Activated naive CD8-positive, alpha-beta T cell treated with anti-CD3 and anti-CD28 coated beads, Interleukin-2, amount 10 ng/mL, durations not matched to agents 7 days and 5 days (primary cell): ENCODE measurements at regions not wholly inside any gene's neighbourhood (a gene's known extent, or its start where the extent isn't known, plus 50 kb on each side); places are given as distances from the start of the nearest gene placed in this dataset.
"Not testable (repeated sequence)": the region's sequence is repeated elsewhere in the genome, so short reads cannot be mapped to it uniquely, and the experiment has no call there.

Experiments
- ATAC-seq: fragments of 150-1000 bp; cut with Tn5 transposase; one replicate; pipeline ENCODE4 v1.10.0; 2021; ENCODE audit warnings: low read depth, moderate library complexity
- POLR2A ChIA-PET: fragments of 350-600 bp; sonication (Branson Sonifier 250); formaldehyde crosslinking; loops from one replicate; lab custom pipeline; 2021; ENCODE audit warnings: antibody characterized with exemption; lab: Charles Lee
- DNase-seq: peaks from one replicate; pipeline ENCODE4 v3.0.0; 2021
- H3K27ac Mint-ChIP-seq: one replicate; pipeline ENCODE4 v1.8.0; 2022; ENCODE audit warnings: mild to moderate bottlenecking, mixed read lengths
- H3K27me3 Mint-ChIP-seq: one replicate; pipeline ENCODE4 v1.8.0; 2022; ENCODE audit warnings: mild to moderate bottlenecking, moderate library complexity, mixed read lengths
- H3K36me3 Mint-ChIP-seq: one replicate; pipeline ENCODE4 v1.8.0; 2021; ENCODE audit warnings: mild to moderate bottlenecking, mixed read lengths
- H3K4me1 Mint-ChIP-seq: one replicate; pipeline ENCODE4 v1.8.0; 2021; ENCODE audit warnings: mixed read lengths
- H3K4me3 Mint-ChIP-seq: one replicate; pipeline ENCODE4 v1.8.0; 2022; ENCODE audit warnings: mild to moderate bottlenecking, moderate library complexity, mixed read lengths
- H3K9me3 Mint-ChIP-seq: one replicate; pipeline ENCODE4 v1.8.0; 2021; ENCODE audit warnings: mixed read lengths

- Mint-ChIP-seq H3K27ac (no peak overlapping the region), H3K4me3 (no peak overlapping the region), H3K27me3 (no peaks in the 10 kb centered on the region), H3K9me3 (no peaks in the 10 kb centered on the region), H3K36me3 (no peaks in the 10 kb centered on the region), H3K4me1 (no peaks in the 10 kb centered on the region)
- DNase-seq (no peak), ATAC-seq (no peak)
- POLR2A ChIA-PET, result no interaction called here
Observed at GRCh38 chr12:131380220-131380964, 330.5 kb upstream of the SFSWAP start.

- POLR2A ChIA-PET, result no interaction called here
- DNase-seq (no peak), ATAC-seq (no peak)
- no peaks in the 10 kb centered on the region for H3K9me3 Mint-ChIP-seq
- no peaks in the 10 kb centered on the region for H3K36me3 Mint-ChIP-seq
- H3K4me3 Mint-ChIP-seq, result no peak overlapping the region
- no peaks in the 10 kb centered on the region for H3K27me3 Mint-ChIP-seq
- H3K4me1 Mint-ChIP-seq, result no peaks in the 10 kb centered on the region
- H3K27ac Mint-ChIP-seq, result no peak overlapping the region
Observed at GRCh38 chr12:131380965-131381705, 329.8 kb upstream of the SFSWAP start.

DNA sequence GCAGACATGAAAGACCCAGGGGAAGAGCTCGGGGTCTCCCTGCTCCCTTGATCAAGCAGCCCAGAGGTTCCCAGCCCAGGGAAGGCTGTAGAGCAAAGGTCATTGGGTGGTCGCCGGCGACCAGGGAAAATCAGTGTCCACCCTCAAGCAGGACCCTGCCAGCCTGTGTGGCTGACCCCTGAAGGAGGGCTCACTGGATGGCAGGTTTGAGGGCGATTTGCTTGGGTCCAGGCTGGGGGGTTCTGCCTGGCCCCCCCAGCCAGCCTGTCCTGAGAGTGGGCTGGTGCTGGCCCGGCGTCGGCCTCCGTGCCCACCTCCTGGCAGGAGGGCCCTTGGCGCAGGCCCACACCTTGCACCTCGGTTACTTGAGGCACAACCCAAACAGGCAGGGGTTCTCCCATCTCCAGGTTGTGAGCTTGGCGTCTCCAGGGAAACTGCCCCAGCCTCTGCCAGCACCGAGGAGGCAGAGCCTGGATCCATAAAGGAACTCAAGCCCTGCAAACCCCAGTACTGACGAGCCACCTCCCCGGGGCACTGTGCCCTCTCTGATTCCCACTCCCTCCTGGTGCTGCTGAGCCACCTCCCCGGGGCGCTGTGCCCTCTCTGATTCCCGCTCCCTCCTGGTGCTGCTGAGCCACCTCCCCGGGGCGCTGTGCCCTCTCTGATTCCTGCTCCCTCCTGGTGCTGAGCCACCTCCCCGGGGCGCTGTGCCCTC is 329.0 kb upstream of the SFSWAP start:
- Mint-ChIP-seq H3K4me3 (no peak overlapping the region), H3K27ac (no peak overlapping the region), H3K27me3 (no peaks in the 10 kb centered on the region), H3K36me3 (no peaks in the 10 kb centered on the region), H3K9me3 (no peaks in the 10 kb centered on the region), H3K4me1 (no peaks in the 10 kb centered on the region)
- POLR2A ChIA-PET, result no interaction called here
- ATAC-seq, result no peak
- no peak for DNase-seq

DNA sequence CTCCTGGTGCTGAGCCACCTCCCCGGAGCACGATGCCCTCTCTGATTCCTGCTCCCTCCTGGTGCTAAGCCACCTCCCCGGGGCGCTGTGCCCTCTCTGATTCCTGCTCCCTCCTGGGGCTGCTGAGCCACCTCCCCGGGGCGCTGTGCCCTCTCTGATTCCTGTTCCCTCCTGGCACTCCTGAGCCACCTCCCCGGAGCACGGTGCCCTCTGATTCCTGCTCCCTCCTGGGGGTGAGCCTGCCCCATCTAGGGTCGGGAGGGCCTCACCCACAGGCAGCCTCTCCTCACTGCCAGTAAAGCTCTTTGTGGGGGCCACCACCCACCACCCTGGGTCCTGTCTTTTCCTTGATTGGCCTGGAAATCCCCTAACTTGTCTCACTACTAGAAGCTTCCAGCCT is 327.6 kb upstream of the SFSWAP start:
- H3K27me3 Mint-ChIP-seq, result no peaks in the 10 kb centered on the region
- no peak overlapping the region for H3K4me3 Mint-ChIP-seq
- no peaks in the 10 kb centered on the region for H3K4me1 Mint-ChIP-seq
- H3K36me3 Mint-ChIP-seq, result no peaks in the 10 kb centered on the region
- ATAC-seq, result no peak
- DNase-seq, result no peak
- POLR2A ChIA-PET, result no interaction called here
- no peak overlapping the region for H3K27ac Mint-ChIP-seq
- no peaks in the 10 kb centered on the region for H3K9me3 Mint-ChIP-seq

GRCh38 chr12:131383741-131384543 is 326.9 kb upstream of the SFSWAP start:
- ATAC-seq, result no peak
- no peaks in the 10 kb centered on the region for H3K36me3 Mint-ChIP-seq
- no peaks in the 10 kb centered on the region for H3K27me3 Mint-ChIP-seq
- no peak for DNase-seq
- no peaks in the 10 kb centered on the region for H3K9me3 Mint-ChIP-seq
- no peak overlapping the region for H3K4me3 Mint-ChIP-seq
- POLR2A ChIA-PET, result no interaction called here
- H3K4me1 Mint-ChIP-seq, result no peaks in the 10 kb centered on the region
- H3K27ac Mint-ChIP-seq, result no peak overlapping the region

DNA sequence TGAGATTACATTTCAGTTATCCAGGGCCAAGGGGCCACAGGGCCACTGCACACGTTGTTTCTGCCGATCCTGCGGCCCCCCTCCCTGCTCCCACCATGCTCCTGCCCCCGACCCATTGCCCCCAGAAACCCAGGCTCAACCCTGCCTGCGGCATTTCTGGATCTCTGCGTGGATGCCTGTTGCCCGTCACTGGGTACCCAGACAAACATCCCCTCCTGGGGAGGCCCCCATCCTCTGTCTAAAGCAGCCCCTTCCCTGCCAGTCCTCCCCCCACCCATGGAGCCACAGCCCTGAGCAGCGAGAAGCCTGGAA is 326.4 kb upstream of the SFSWAP start:
- no peaks in the 10 kb centered on the region for H3K27me3 Mint-ChIP-seq
- no peaks in the 10 kb centered on the region for H3K4me1 Mint-ChIP-seq
- POLR2A ChIA-PET, result no interaction called here
- no peaks in the 10 kb centered on the region for H3K9me3 Mint-ChIP-seq
- H3K36me3 Mint-ChIP-seq, result no peaks in the 10 kb centered on the region
- no peak overlapping the region for H3K27ac Mint-ChIP-seq
- DNase-seq (no peak), ATAC-seq (no peak)
- no peak overlapping the region for H3K4me3 Mint-ChIP-seq

GRCh38 chr12:131385313-131386166 is 325.4 kb upstream of the SFSWAP start:
- Mint-ChIP-seq H3K36me3 (no peaks in the 10 kb centered on the region), H3K27me3 (no peaks in the 10 kb centered on the region), H3K27ac (no peak overlapping the region), H3K9me3 (no peaks in the 10 kb centered on the region), H3K4me1 (no peaks in the 10 kb centered on the region), H3K4me3 (no peak overlapping the region)
- DNase-seq, result no peak
- no peak for ATAC-seq
- POLR2A ChIA-PET, result no interaction called here

GRCh38 chr12:131386167-131386521 is 324.7 kb upstream of the SFSWAP start:
- Mint-ChIP-seq H3K9me3 (no peaks in the 10 kb centered on the region), H3K4me1 (no peaks in the 10 kb centered on the region), H3K4me3 (no peak overlapping the region), H3K27ac (no peak overlapping the region), H3K36me3 (no peaks in the 10 kb centered on the region), H3K27me3 (no peaks in the 10 kb centered on the region)
- ATAC-seq, result no peak
- no peak for DNase-seq
- POLR2A ChIA-PET, result no interaction called here

DNA sequence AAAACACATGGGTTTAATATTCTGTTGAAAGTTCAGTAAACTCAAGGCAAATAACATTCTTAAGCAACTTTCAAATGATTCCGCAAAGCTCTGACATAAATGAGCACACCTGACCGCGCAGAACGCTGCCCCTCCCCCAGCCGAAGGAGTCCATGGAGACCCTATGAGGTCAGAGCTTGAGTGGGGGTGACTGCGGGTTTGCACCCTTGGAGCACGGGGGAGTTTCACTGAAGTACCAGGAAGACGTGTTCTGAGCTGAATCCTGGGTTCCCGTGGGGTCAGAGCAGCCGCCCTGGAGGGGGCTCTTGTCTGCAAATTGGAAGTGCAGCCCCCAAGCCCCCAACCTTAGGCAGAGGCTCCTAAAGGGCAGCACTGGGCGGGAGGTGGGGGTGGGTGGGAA is 324.1 kb upstream of the SFSWAP start:
- no peaks in the 10 kb centered on the region for H3K4me1 Mint-ChIP-seq
- no peaks in the 10 kb centered on the region for H3K36me3 Mint-ChIP-seq
- H3K9me3 Mint-ChIP-seq, result no peaks in the 10 kb centered on the region
- no peaks in the 10 kb centered on the region for H3K27me3 Mint-ChIP-seq
- no peak overlapping the region for H3K27ac Mint-ChIP-seq
- no peak overlapping the region for H3K4me3 Mint-ChIP-seq
- POLR2A ChIA-PET, result no interaction called here
- ATAC-seq, result no peak
- no peak for DNase-seq

- POLR2A ChIA-PET, result no interaction called here
Observed at GRCh38 chr12:131387281-131388163, 323.4 kb upstream of the SFSWAP start.

GRCh38 chr12:131388164-131389053 is 322.5 kb upstream of the SFSWAP start:
- H3K36me3 Mint-ChIP-seq, POLR2A ChIA-PET, H3K4me1 Mint-ChIP-seq, H3K27ac Mint-ChIP-seq, H3K27me3 Mint-ChIP-seq, DNase-seq, H3K9me3 Mint-ChIP-seq, ATAC-seq, H3K4me3 Mint-ChIP-seq: not testable (repeated sequence)

More at GRCh38 chr12:131387281-131388163, 323.4 kb upstream of the SFSWAP start:
- ATAC-seq (no peak), DNase-seq (no peak)
- H3K36me3 Mint-ChIP-seq, result no peaks in the 10 kb centered on the region
- H3K4me3 Mint-ChIP-seq, result no peak overlapping the region
- H3K9me3 Mint-ChIP-seq, result no peaks in the 10 kb centered on the region
- H3K27ac Mint-ChIP-seq, result no peak overlapping the region
- H3K4me1 Mint-ChIP-seq, result no peaks in the 10 kb centered on the region
- H3K27me3 Mint-ChIP-seq, result no peaks in the 10 kb centered on the region
